SH-SY5Y (cell line): ENCODE measurements at regions not wholly inside any gene's neighbourhood (a gene's known extent, or its start where the extent isn't known, plus 50 kb on each side); places are given as distances from the start of the nearest gene placed in this dataset.

Experiments used
- GATA2 ChIP-seq: IDR thresholded peaks from 2 replicates; pipeline ENCODE4 v1.6.1; 2011; ENCODE audit warnings: mild to moderate bottlenecking, low read depth, low read length
- GATA3 ChIP-seq: IDR thresholded peaks from 2 replicates; pipeline ENCODE4 v1.6.1; 2011; ENCODE audit warnings: low read depth, mild to moderate bottlenecking, low read length, moderate library complexity

GRCh38 chr1:106613068-106613467 is 443.4 kb upstream of the PRMT6 start:
- TF ChIP-seq GATA2 (no peak), GATA3 (no peak)
